ENCODE measurements at regions not wholly inside any gene's neighbourhood (a gene's known extent, or its start where the extent isn't known, plus 50 kb on each side); places are given as distances from the start of the nearest gene placed in this dataset.
A peak's percentile ranks its signal among the peaks of the same experiment; 100 is the strongest.
"Not testable (repeated sequence)": the region's sequence is repeated elsewhere in the genome, so short reads cannot be mapped to it uniquely, and the experiment has no call there.

GRCh38 chr10:45235798-45236220 lies 79.6 kb downstream of the OR13A1 start:
- no peak overlapping the region for H3K4me3 ChIP-seq (ENCODE audit: low read depth, low read length)
- no peak for DNase-seq (ENCODE audit: low read depth)

GRCh38 chr10:45238896-45239295 lies 76.5 kb downstream of the OR13A1 start:
- no peak for DNase-seq (ENCODE audit: low read depth)
- H3K4me3 ChIP-seq (ENCODE audit: low read depth, low read length): no peak overlapping the region

- no peak overlapping the region for H3K4me3 ChIP-seq (ENCODE audit: low read depth, low read length)
- DNase-seq (ENCODE audit: low read depth): no peak
These were observed 75.8 kb downstream of the OR13A1 start for GRCh38 chr10:45239642-45240041.

- no peak overlapping the region for H3K4me3 ChIP-seq (ENCODE audit: low read depth, low read length)
- DNase-seq (ENCODE audit: low read depth): no peak
These were observed 73.4 kb downstream of the OR13A1 start for GRCh38 chr10:45241865-45242520.

- H3K4me3 ChIP-seq (ENCODE audit: low read depth, low read length): no peak overlapping the region
These were observed 72.1 kb downstream of the OR13A1 start for GRCh38 chr10:45243261-45243660.

GRCh38 chr10:45246522-45246921 lies 68.9 kb downstream of the OR13A1 start:
- DNase-seq (ENCODE audit: low read depth): no peak
- no peak overlapping the region for H3K4me3 ChIP-seq (ENCODE audit: low read depth, low read length)

More at GRCh38 chr10:45243261-45243660, 72.1 kb downstream of the OR13A1 start:
- DNase-seq (ENCODE audit: low read depth): no peak

- DNase-seq (ENCODE audit: low read depth): peak; percentile 7
- H3K4me3 ChIP-seq (ENCODE audit: low read depth, low read length): peak overlapping the region; percentile 24
These were observed 65.3 kb downstream of the OR13A1 start for GRCh38 chr10:45249978-45250693.

GRCh38 chr10:45250694-45251075 lies 64.7 kb downstream of the OR13A1 start:
- DNase-seq (ENCODE audit: low read depth); H3K4me3 ChIP-seq (ENCODE audit: low read depth, low read length): not testable (repeated sequence)
